Upper lobe of left lung (tissue), 6 donors: ENCODE measurements at regions not wholly inside any gene's neighbourhood (a gene's known extent, or its start where the extent isn't known, plus 50 kb on each side); places are given as distances from the start of the nearest gene placed in this dataset.
"Not testable (repeated sequence)": the region's sequence is repeated elsewhere in the genome, so short reads cannot be mapped to it uniquely, and the experiment has no call there.

Experiments used
- ATAC-seq, 2 donors: fragments of 200-7000 bp; cut with Tn5 transposase; one replicate each; pipeline ENCODE4 v1.9.1; 2022; ENCODE audit warnings: mild to moderate bottlenecking in 2 of 2, moderate library complexity in 2 of 2; ENCODE audit not compliant: low FRiP score in 2 of 2
- DNase-seq, 2 donors: peaks; one replicate each; pipeline ENCODE4 v3.0.0-alpha.2; 2019 to 2020
- H3K27ac ChIP-seq, 4 donors: fragments of 200-600 bp; sonication (generic); one replicate each; pipeline ENCODE4 v1.5.1; 2016 to 2019
- H3K27me3 ChIP-seq, 4 donors: fragments of 200-600 bp; sonication (generic); one replicate each; pipeline ENCODE4 v1.5.1; 2017 to 2019
- H3K36me3 ChIP-seq, 4 donors: fragments of 200-600 bp; sonication (generic); one replicate each; pipeline ENCODE4 v1.5.1; 2016 to 2019
- H3K4me1 ChIP-seq, 4 donors: fragments of 200-600 bp; sonication (generic); one replicate each; pipeline ENCODE4 v1.5.1; 2018 to 2019
- H3K4me3 ChIP-seq, 4 donors: fragments of 200-600 bp; sonication (generic); one replicate each; pipeline ENCODE4 v1.5.1; 2017 to 2019; ENCODE audit warnings: mild to moderate bottlenecking in 2 of 4, moderate library complexity in 1 of 4
- H3K9me3 ChIP-seq, 4 donors: fragments of 200-600 bp; sonication (generic); one replicate each; pipeline ENCODE4 v1.5.1; 2018 to 2019
- CTCF ChIP-seq, 6 experiments: fragments of 450-650 bp in 4 of 6; fragments of 200-600 bp in 2 of 6; sonication (generic) in 2 of 6; IDR thresholded peaks; one replicate each; pipeline ENCODE4 v1.5.1; 2016 to 2019; ENCODE audit warnings: antibody characterized with exemption in 6 of 6
- WGBS, 2 donors: methylation state at CpG; one replicate each; pipeline ENCODE4 v1.1.5; 2017 to 2018; 5-methylcytosine and 5-hydroxymethylcytosine counted together
- donor health status: DM: no; HTN: no; CAD: no; lungs with moderate emphysema.
- donor health status: DM: no; HTN: yes; CAD: no; lungs with severe emphysema.

- not testable (repeated sequence) for H3K9me3 ChIP-seq, H3K27me3 ChIP-seq, H3K4me3 ChIP-seq, DNase-seq, H3K27ac ChIP-seq, H3K36me3 ChIP-seq, H3K4me1 ChIP-seq
- 61 to 67% methylated on average over 2 of the region's 3 CpGs for WGBS, 2 donors
- peak in 5 of 6 experiments; percentile 18 to 51 (median 24) for TF ChIP-seq CTCF (IDR thresholded peaks at IDR 0.05)
- peak; percentile 40 to 72 for ATAC-seq
Measured at GRCh38 chr2:89048138-89049066, 356.9 kb downstream of the RPIA start.

- not testable (repeated sequence) for DNase-seq, H3K27me3 ChIP-seq, H3K4me3 ChIP-seq, H3K27ac ChIP-seq, ATAC-seq, H3K4me1 ChIP-seq, H3K36me3 ChIP-seq, H3K9me3 ChIP-seq
- 67 to 74% methylated on average over 3 to 4 of the region's 4 CpGs for WGBS, 2 donors
Measured at GRCh38 chr2:89058616-89059015, 367.1 kb downstream of the RPIA start.

GRCh38 chr2:89061174-89061573 lies 369.7 kb downstream of the RPIA start:
- WGBS, 2 donors: 57 to 88% methylated on average over 1 of the region's 1 CpG
- not testable (repeated sequence) for H3K4me3 ChIP-seq

GRCh38 chr2:89076771-89077170 lies 385.3 kb downstream of the RPIA start:
- not testable (repeated sequence) for ATAC-seq, H3K36me3 ChIP-seq
- WGBS, 2 donors: 64 to 75% methylated on average over 4 of the region's 4 CpGs

More at GRCh38 chr2:89061174-89061573, 369.7 kb downstream of the RPIA start:
- H3K36me3 ChIP-seq, H3K4me1 ChIP-seq, H3K27me3 ChIP-seq, DNase-seq, ATAC-seq, H3K27ac ChIP-seq, H3K9me3 ChIP-seq: not testable (repeated sequence)

GRCh38 chr2:89092911-89093310 lies 401.4 kb downstream of the RPIA start:
- not testable (repeated sequence) for ATAC-seq, H3K27me3 ChIP-seq

More at GRCh38 chr2:89076771-89077170, 385.3 kb downstream of the RPIA start:
- not testable (repeated sequence) for DNase-seq, H3K4me3 ChIP-seq, H3K4me1 ChIP-seq, H3K27ac ChIP-seq, H3K27me3 ChIP-seq, H3K9me3 ChIP-seq

GRCh38 chr2:89095060-89095459 lies 403.6 kb downstream of the RPIA start:
- H3K4me3 ChIP-seq, H3K36me3 ChIP-seq, H3K27ac ChIP-seq, DNase-seq, H3K4me1 ChIP-seq, H3K27me3 ChIP-seq, H3K9me3 ChIP-seq, ATAC-seq: not testable (repeated sequence)
- WGBS, 2 donors: 50% methylated on average over 4 of the region's 4 CpGs; no CpG with 5 or more reads in 1 of the 2 donors

More at GRCh38 chr2:89092911-89093310, 401.4 kb downstream of the RPIA start:
- H3K4me1 ChIP-seq, H3K9me3 ChIP-seq, H3K4me3 ChIP-seq, DNase-seq, H3K36me3 ChIP-seq, H3K27ac ChIP-seq: not testable (repeated sequence)
- WGBS, 2 donors: 63 to 78% methylated on average over 8 of the region's 8 CpGs

GRCh38 chr2:89102587-89102986 lies 411.1 kb downstream of the RPIA start:
- H3K4me1 ChIP-seq, H3K27ac ChIP-seq, H3K4me3 ChIP-seq, H3K36me3 ChIP-seq, ATAC-seq, H3K27me3 ChIP-seq, H3K9me3 ChIP-seq, DNase-seq: not testable (repeated sequence)
- WGBS, 2 donors: 40 to 74% methylated on average over 1 to 4 of the region's 4 CpGs

- not testable (repeated sequence) for H3K9me3 ChIP-seq, H3K27me3 ChIP-seq, ATAC-seq, H3K27ac ChIP-seq, DNase-seq, H3K4me1 ChIP-seq, H3K36me3 ChIP-seq, H3K4me3 ChIP-seq
- 60% methylated on average over 2 of the region's 3 CpGs; no CpG with 5 or more reads in 1 of the 2 donors for WGBS, 2 donors
Measured at GRCh38 chr2:89106369-89107019, 415.0 kb downstream of the RPIA start.

- H3K27ac ChIP-seq, H3K4me1 ChIP-seq, DNase-seq, H3K9me3 ChIP-seq, ATAC-seq, H3K36me3 ChIP-seq, H3K27me3 ChIP-seq, H3K4me3 ChIP-seq: not testable (repeated sequence)
- WGBS, 2 donors: 0 to 15% methylated on average over 1 of the region's 1 CpG
Measured at GRCh38 chr2:89112434-89112833, 421.0 kb downstream of the RPIA start.

- H3K27me3 ChIP-seq, ATAC-seq, H3K36me3 ChIP-seq, H3K4me1 ChIP-seq, H3K27ac ChIP-seq, H3K4me3 ChIP-seq, H3K9me3 ChIP-seq, DNase-seq: not testable (repeated sequence)
Measured at GRCh38 chr2:89113286-89113685, 421.8 kb downstream of the RPIA start.

GRCh38 chr2:89129440-89129839 lies 438.0 kb downstream of the RPIA start:
- not testable (repeated sequence) for H3K4me3 ChIP-seq, H3K36me3 ChIP-seq, H3K27me3 ChIP-seq, DNase-seq, H3K4me1 ChIP-seq, H3K27ac ChIP-seq, ATAC-seq, H3K9me3 ChIP-seq

- H3K4me3 ChIP-seq, H3K4me1 ChIP-seq, DNase-seq, ATAC-seq, H3K27ac ChIP-seq, H3K9me3 ChIP-seq, H3K27me3 ChIP-seq, H3K36me3 ChIP-seq: not testable (repeated sequence)
- WGBS, 2 donors: 85 to 88% methylated on average over 9 to 10 of the region's 10 CpGs
Measured at GRCh38 chr2:89130665-89131308, 439.3 kb downstream of the RPIA start.
